Esophagus (tissue), 2 donors: ENCODE measurements at regions not wholly inside any gene's neighbourhood (a gene's known extent, or its start where the extent isn't known, plus 50 kb on each side); places are given as distances from the start of the nearest gene placed in this dataset.

Experiments
- H3K27ac ChIP-seq, 2 donors: one replicate each; pipeline ENCODE4 v1.5.1; 2013; ENCODE audit warnings: low read depth in 2 of 2, mild to moderate bottlenecking in 2 of 2, inconsistent platforms in 1 of 2, low read length in 1 of 2, moderate library complexity in 1 of 2
- H3K27me3 ChIP-seq, 2 donors: one replicate each; pipeline ENCODE4 v1.6.1; 2013; ENCODE audit warnings: low read length in 2 of 2, control low read depth in 1 of 2, mild to moderate bottlenecking in 1 of 2; ENCODE audit not compliant: insufficient read depth in 2 of 2, control insufficient read depth in 1 of 2
- H3K36me3 ChIP-seq, 2 donors: one replicate each; pipeline ENCODE4 v1.6.1; 2013; ENCODE audit warnings: low read length in 1 of 2; ENCODE audit not compliant: control insufficient read depth in 2 of 2, insufficient read depth in 2 of 2
- H3K4me1 ChIP-seq, 2 donors: one replicate each; pipeline ENCODE4 v1.6.1; 2013; ENCODE audit warnings: low read length in 1 of 2; ENCODE audit not compliant: control insufficient read depth in 2 of 2, insufficient read depth in 2 of 2
- H3K4me3 ChIP-seq, 2 donors: one replicate each; pipeline ENCODE4 v1.5.1; 2013; ENCODE audit warnings: low read length in 2 of 2, mild to moderate bottlenecking in 2 of 2, low read depth in 1 of 2, moderate library complexity in 1 of 2
- H3K9me3 ChIP-seq, 2 donors: one replicate each; pipeline ENCODE4 v1.6.1; 2013; ENCODE audit warnings: mild to moderate bottlenecking in 2 of 2, low read depth in 1 of 2, low read length in 1 of 2, moderate library complexity in 1 of 2; ENCODE audit not compliant: control insufficient read depth in 2 of 2, insufficient read depth in 1 of 2
- WGBS, 2 donors: extraction: QIAGEN DNeasy Blood & Tissue Kit; methylation state at CpG; one replicate each; pipeline ENCODE4 v1.1.7; 2013; 5-methylcytosine and 5-hydroxymethylcytosine counted together
- donor health status: healthy with polysubstance abuse.
- donor health status: Bipolar disorder and iron deficiency.

- 54 to 63% methylated on average over 1 of the region's 1 CpG for WGBS, 2 donors
Observed at GRCh38 chr2:146135245-146135644, 1615.3 kb upstream of the ZEB2 start.

GRCh38 chr2:146131785-146132184, 1611.9 kb upstream of the ZEB2 start:
- Histone ChIP-seq H3K9me3 (no peaks in the 10 kb centered on the region), H3K4me1 (no peaks in the 10 kb centered on the region), H3K27me3 (no peaks in the 10 kb centered on the region), H3K27ac (no peak overlapping the region), H3K36me3 (no peaks in the 10 kb centered on the region), H3K4me3 (no peak overlapping the region)
- WGBS, 2 donors, result 90 to 98% methylated on average over 1 of the region's 1 CpG

More at GRCh38 chr2:146135245-146135644, 1615.3 kb upstream of the ZEB2 start:
- Histone ChIP-seq H3K27me3 (no peaks in the 10 kb centered on the region), H3K36me3 (no peaks in the 10 kb centered on the region), H3K27ac (no peak overlapping the region), H3K4me1 (no peaks in the 10 kb centered on the region), H3K4me3 (no peak overlapping the region), H3K9me3 (no peaks in the 10 kb centered on the region)

DNA sequence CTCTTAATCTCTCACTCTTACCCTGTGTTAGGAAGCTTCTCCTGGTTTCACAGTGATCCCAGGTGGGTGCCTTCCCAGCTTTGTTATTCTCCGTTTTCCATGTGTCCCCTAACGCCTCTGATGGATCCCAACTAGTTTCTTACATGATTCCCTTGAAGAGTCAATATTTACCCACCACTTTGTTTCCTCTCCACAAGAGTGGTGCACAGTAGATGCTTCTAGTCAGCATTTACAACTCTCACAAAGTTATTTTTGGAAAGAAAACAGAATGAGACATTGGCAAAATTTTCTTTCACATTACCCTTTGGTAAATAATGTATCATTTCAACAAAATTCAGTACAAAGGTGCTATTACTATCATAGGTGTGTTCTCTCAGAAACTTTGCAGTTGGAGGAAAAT, 1611.1 kb upstream of the ZEB2 start:
- no peak overlapping the region for H3K27ac ChIP-seq
- H3K36me3 ChIP-seq, result no peaks in the 10 kb centered on the region
- no peaks in the 10 kb centered on the region for H3K9me3 ChIP-seq
- no peak overlapping the region for H3K4me3 ChIP-seq
- WGBS, 2 donors, result 61 to 72% methylated on average over 2 of the region's 2 CpGs
- no peaks in the 10 kb centered on the region for H3K4me1 ChIP-seq
- no peaks in the 10 kb centered on the region for H3K27me3 ChIP-seq

- H3K27ac ChIP-seq, result no peak overlapping the region
- no peaks in the 10 kb centered on the region for H3K4me1 ChIP-seq
- WGBS, 2 donors, result 83 to 96% methylated on average over 4 of the region's 4 CpGs
- H3K4me3 ChIP-seq, result no peak overlapping the region
- no peaks in the 10 kb centered on the region for H3K27me3 ChIP-seq
- no peaks in the 10 kb centered on the region for H3K36me3 ChIP-seq
- no peaks in the 10 kb centered on the region for H3K9me3 ChIP-seq
Observed at GRCh38 chr2:146130290-146130689, 1610.4 kb upstream of the ZEB2 start.

DNA sequence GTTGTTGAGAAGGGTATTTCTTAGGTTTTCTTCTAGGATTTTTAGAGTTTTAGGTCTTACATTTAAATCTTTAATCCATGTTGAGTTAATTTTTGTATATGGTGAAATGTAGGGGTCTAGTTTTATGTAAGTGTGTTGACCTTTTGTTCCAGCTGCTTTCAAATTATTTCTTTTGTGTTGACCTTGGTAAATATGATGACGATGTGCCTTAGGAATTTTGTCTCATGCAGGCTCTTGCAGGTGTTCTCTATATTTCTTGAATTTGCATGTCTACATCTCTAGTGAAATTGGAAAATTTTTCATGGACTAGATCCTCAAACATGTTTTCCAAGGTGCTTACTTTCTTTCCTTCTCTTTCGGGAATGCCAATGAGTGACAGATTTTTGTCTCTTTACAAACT, 1609.3 kb upstream of the ZEB2 start:
- 61 to 62% methylated on average over 2 of the region's 2 CpGs for WGBS, 2 donors
- H3K36me3 ChIP-seq, result no peaks in the 10 kb centered on the region

DNA sequence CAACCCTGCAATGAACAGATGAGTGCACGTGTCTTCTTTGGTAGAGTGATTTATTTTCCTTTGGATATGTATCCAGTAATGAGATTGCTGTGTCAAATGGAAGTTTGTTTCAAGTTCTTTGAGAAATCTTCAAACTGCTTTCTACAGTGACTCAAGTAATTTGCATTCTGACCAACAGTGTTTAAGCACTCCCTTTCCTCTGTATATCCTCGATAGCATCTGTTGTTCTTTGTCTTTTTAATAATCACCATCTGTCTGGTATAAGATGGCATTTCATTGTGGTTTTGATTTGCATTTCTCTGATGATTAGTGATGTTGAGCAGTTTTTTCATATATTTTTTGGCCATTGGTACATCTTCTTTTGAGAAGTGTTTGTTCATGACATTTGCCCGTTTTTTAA, 1608.3 kb upstream of the ZEB2 start:
- no peaks in the 10 kb centered on the region for H3K9me3 ChIP-seq
- no peaks in the 10 kb centered on the region for H3K4me1 ChIP-seq
- H3K27ac ChIP-seq, result no peak overlapping the region
- H3K36me3 ChIP-seq, result no peaks in the 10 kb centered on the region
- no peak overlapping the region for H3K4me3 ChIP-seq
- WGBS, 2 donors, result 85 to 86% methylated on average over 3 of the region's 3 CpGs
- no peaks in the 10 kb centered on the region for H3K27me3 ChIP-seq

More for the DNA sequence above, 1609.3 kb upstream of the ZEB2 start:
- no peaks in the 10 kb centered on the region for H3K27me3 ChIP-seq
- no peak overlapping the region for H3K27ac ChIP-seq
- no peaks in the 10 kb centered on the region for H3K9me3 ChIP-seq
- no peaks in the 10 kb centered on the region for H3K4me1 ChIP-seq
- H3K4me3 ChIP-seq, result no peak overlapping the region

DNA sequence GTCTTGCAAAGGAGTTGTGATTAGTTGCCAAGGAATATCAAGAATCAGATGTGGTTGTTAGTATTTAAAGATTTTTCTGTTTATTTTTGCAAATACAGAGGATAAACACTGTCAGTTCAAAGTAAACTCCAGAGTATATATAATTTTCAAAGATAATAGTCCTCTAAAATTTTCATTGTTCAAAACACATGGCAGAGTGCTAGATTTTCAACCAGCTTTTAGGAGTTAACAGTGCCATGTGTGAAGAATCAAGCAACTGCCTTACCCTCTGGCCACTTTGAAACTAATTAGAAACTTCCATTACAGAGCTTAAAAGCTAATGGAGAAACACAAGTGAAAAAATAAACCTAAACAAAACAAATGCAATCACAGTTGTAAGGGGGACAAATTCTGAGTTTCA, 1605.6 kb upstream of the ZEB2 start:
- H3K36me3 ChIP-seq, result no peaks in the 10 kb centered on the region
- no peak overlapping the region for H3K27ac ChIP-seq
- H3K27me3 ChIP-seq, result no peaks in the 10 kb centered on the region
- H3K4me3 ChIP-seq, result no peak overlapping the region
- no peaks in the 10 kb centered on the region for H3K4me1 ChIP-seq
- no peaks in the 10 kb centered on the region for H3K9me3 ChIP-seq

GRCh38 chr2:146124741-146125140, 1604.8 kb upstream of the ZEB2 start:
- Histone ChIP-seq H3K36me3 (no peaks in the 10 kb centered on the region), H3K27ac (no peak overlapping the region), H3K27me3 (no peaks in the 10 kb centered on the region), H3K4me3 (no peak overlapping the region), H3K4me1 (no peaks in the 10 kb centered on the region), H3K9me3 (no peaks in the 10 kb centered on the region)
- 65 to 79% methylated on average over 2 of the region's 2 CpGs for WGBS, 2 donors

GRCh38 chr2:146123714-146124113, 1603.8 kb upstream of the ZEB2 start:
- Histone ChIP-seq H3K4me3 (no peak overlapping the region), H3K27ac (no peak overlapping the region), H3K9me3 (no peaks in the 10 kb centered on the region), H3K4me1 (no peaks in the 10 kb centered on the region), H3K36me3 (no peaks in the 10 kb centered on the region), H3K27me3 (no peaks in the 10 kb centered on the region)
- WGBS, 2 donors, result 35 to 55% methylated on average over 1 of the region's 1 CpG

GRCh38 chr2:146123256-146123655, 1603.3 kb upstream of the ZEB2 start:
- 80 to 83% methylated on average over 3 of the region's 3 CpGs for whole genome bisulfite sequencing, 2 donors
- Histone ChIP-seq H3K4me3 (no peak overlapping the region), H3K9me3 (no peaks in the 10 kb centered on the region)

More at GRCh38 chr2:146123256-146123655, 1603.3 kb upstream of the ZEB2 start:
- Histone ChIP-seq H3K4me1 (no peaks in the 10 kb centered on the region), H3K36me3 (no peaks in the 10 kb centered on the region), H3K27ac (no peak overlapping the region), H3K27me3 (no peaks in the 10 kb centered on the region)
